ENCODE measurements at regions not wholly inside any gene's neighbourhood (a gene's known extent, or its start where the extent isn't known, plus 50 kb on each side); places are given as distances from the start of the nearest gene placed in this dataset.

DNA sequence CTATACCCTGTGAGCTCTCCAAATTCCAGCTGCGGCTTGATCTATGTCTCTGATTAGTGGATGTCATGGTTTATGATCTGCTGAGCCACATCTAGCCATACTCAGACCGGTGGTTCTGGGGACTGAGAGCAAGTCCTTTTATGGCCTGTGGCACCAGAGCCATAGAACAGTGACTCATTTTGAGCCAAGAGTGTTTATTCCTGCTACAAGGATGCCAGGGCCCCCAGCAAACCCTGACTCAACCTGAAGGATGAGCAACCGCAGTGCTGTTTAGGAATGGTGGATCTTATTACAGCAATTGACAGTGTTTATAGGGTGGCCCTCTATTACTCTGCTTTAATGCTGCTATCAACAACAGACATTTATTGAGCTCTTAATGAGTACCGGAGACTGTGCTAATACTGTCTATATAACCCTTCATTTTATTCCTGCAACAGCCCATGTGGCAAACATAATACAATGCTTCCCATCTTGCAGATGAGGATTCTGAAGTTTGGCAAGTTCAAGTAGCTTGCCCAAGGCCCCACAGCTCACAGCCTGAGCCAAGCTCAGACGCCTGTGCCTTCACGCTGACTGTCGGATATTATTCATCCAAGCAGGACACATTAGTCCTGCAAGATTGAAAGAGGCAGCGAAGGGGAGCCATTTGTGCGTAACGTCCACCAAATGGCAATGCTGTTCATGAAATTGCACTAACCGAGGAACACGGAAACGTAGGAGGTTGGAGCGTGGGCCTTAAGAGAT, 273.6 kb upstream of the PWP1 start:
- FAIRE-seq = no peak

DNA sequence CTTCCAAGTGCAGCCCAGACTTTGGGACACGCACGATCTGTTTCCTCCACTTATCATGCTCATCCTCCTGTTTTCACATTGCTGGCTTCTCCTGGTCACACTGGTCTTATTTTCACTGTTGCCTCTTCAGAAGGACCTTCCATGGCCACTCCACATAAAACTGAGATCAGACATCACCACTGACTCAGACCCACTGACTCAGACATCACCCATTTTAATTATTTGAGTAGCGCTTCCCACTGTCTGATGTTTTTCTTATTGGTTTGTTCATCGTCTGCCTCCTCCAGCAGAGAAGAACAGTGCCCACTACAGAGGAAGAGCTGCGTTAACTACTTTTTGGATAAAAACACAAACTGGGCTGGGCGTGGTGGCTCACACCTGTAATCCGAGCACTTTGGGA, 270.5 kb upstream of the PWP1 start:
- no peak for FAIRE-seq

DNA sequence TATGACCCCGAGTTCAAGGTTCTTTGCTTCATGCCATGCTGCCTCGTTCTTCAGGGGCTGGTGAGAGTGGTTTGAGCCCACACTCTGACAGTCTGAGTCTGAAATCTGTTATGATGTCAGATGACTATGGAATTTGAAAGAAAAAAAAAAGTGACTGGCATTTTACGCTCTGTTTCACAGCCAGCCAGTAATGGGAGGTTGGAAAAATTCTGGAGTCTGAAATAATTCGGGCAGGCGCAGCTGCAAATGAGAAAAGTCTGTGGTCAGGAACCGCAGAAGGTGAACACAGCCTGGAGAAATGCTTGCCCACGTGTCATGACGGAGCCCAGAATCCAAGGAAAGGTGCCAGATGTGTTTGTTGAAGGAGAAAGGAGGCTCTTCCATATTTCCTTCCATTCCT, 269.8 kb upstream of the PWP1 start:
- FAIRE-seq = no peak

- no peak for FAIRE-seq
These were observed 268.6 kb upstream of the PWP1 start for GRCh38 chr12:107417004-107417403.

DNA sequence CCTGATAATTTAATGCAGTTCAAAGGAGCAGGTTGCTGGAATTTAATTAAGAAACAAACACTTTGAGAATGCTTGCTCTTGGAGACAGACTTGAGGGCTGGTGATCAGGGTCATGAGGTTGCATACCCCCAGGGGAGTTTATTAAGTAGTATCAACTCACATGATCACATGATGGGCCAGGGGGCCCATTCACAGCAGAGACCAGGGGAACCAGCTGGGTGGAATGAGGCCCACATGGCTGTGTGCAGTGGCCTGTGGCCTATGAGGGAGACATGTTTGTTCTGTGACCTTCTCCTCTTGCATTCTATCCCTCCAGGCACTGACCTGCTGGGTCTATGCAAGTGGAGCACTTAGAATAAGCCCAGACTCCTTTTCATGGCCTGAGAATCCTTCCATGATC, 266.6 kb upstream of the PWP1 start:
- no peak for FAIRE-seq

GRCh38 chr12:107423531-107423930, 262.1 kb upstream of the PWP1 start:
- FAIRE-seq = no peak

DNA sequence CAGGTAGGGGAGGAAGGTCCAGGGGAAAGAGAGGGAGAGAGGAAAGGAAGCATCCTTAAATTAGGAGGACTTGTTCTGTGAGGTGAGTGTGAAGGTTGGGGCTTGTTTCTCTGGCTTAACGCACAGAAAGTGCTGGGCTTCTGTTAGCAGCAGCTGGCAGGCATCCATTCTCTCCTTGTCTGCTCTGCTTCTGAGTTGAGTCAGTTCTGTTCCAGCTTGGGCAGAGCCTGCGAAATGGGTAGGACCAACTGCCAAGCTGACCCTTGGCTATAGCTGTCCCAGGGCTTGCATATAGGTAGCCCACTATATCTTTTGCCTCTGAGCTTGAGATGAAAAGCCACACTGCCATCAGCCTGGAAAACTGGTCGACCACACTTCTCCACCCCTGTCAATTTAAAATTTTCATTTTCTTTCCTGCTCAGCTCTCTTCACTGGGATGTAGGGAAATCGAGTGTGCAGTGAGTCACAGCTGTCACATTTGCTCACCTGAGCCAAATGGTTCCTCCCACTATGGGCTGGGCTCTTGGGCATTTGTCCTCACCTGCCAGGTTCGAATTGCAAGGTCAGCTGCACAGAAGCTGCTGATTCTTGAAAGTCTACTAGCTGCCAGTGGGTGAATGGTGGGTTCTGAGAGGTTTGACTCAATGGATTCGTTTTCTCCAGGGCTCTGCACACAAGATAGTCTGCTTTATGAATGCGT, 256.4 kb upstream of the PWP1 start:
- FAIRE-seq = no peak

GRCh38 chr12:107431942-107432341, 253.7 kb upstream of the PWP1 start:
- no peak for FAIRE-seq

DNA sequence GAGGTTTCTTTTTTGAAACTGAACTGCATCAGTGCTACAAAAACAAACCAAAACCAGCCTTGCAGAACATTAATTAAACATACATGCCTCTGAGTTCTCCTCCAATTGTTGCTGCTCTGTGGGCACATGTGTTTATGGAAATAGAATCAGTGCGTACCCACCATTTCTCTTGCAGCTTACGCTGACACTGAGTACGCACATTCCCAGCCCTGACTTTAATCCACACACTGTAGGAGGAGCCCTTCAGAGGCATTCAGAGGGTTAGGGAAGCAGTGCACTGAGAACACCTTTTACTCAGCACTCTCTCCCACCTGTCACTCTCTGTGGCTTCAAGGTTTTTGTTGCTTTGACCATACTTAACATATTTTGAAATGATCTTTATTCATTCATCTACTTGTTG, 250.5 kb upstream of the PWP1 start:
- FAIRE-seq = no peak

- no peak for FAIRE-seq
These were observed 250.1 kb upstream of the PWP1 start for GRCh38 chr12:107435520-107435919.

DNA sequence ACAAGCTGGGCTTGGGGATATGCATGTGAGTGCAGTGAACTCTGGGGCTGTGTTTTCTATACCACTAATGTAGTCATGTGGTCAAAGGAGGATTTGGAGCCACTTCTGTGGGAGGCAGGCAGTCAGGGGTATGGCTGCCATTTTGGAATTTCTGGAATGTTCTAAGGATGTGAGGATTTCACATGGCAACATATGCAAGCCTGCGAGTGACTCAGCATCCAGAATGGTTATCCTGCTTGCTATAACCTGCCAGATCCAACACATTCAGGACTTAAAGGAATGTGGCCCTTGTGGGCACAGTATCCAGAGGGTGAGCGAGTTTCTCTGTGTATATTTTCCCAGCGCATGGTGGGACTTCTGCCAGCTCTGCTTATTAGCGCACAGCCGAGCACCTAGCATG, 249.2 kb upstream of the PWP1 start:
- no peak for FAIRE-seq

DNA sequence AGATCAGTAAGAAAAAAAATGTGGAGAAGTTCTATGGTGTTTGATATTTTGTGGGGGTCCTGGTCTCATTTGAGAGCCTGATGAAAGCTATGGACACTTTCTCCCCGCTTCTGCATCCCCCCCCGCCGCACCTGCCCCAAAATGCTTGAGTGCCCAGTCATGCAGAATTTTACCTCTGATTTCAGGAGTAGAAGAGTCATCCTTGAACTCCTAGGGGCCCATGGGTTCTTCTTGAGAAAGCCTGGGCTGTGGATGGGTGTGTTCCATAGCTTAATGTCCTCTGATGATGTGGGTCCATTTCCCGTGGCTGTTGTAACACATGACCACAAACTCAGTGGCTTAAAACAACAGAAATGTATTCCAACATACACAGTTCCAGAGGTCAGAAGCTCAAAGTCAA, 248.8 kb upstream of the PWP1 start:
- no peak for FAIRE-seq

DNA sequence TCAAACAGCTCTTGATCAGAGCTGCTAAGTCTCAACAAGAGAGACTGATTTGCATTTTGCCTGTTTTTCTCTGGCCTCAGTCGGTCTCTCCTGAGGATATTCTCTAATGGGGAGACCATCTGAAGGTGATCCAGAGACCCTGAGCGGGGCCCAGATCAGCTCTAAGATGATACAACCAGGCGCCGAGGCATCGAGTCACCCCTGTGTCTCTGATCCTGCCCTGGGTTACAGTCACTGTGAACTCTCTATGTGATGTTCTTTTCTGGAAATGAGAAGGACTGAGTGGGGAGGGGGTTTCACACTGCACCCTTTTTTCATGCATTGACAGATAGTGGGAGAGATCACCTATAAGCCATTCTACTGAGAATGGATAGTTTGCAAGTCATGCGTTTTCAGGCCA, 247.6 kb upstream of the PWP1 start:
- no peak for FAIRE-seq

DNA sequence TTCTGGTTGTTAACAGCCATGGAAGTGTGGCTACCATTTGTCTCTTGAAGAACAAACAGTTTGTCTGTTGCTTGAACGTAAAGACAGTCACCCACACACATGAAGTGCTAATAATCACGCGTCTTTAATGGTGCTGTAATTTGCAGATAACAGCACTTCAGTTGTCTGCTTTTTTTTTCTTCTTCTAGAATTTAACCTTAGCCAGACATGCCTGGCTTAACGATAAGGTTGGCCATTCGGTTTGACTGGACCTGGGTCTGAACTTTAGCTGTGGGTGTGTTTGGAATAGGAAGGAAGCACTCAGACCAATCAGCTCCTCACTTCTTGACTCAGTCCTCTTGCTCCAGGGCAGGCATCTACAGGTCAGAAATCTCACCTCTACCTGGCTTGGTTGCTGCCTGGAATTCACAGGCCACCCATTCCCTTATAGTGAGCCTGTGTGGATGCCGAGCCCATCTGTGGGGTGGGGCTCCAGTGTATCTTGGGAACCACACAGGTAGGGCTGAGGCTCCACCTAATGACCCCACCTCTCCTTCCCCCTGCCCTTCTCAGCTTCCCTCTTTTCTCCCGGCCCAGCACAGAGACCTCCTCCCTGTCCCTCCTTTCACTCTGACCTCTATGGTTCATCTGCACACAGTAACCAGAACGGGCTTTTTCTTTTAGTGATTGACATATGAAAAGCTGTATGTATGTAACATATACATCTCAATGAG, 246.4 kb upstream of the PWP1 start:
- FAIRE-seq = no peak

DNA sequence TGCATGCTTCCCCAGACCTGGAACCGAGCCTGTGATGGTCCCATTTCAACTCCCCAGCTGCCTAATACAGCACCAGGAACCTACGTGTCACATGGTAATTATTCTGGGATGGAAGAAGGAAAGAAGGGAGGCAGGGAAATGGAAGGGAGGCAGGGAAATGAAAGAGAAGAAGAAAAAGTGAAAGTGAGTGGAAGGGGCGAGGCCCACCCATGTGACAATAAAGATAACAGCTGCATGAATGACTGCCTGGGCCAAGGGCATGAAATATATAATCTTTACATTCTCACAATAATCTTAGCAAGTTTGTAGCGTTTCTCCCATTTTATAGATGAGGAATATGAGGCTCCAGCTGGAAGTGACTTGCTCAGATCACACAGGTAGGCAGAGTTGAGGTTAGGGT, 245.0 kb upstream of the PWP1 start:
- no peak for FAIRE-seq

- no peak for FAIRE-seq
These were observed 243.8 kb upstream of the PWP1 start for GRCh38 chr12:107441665-107442300.

DNA sequence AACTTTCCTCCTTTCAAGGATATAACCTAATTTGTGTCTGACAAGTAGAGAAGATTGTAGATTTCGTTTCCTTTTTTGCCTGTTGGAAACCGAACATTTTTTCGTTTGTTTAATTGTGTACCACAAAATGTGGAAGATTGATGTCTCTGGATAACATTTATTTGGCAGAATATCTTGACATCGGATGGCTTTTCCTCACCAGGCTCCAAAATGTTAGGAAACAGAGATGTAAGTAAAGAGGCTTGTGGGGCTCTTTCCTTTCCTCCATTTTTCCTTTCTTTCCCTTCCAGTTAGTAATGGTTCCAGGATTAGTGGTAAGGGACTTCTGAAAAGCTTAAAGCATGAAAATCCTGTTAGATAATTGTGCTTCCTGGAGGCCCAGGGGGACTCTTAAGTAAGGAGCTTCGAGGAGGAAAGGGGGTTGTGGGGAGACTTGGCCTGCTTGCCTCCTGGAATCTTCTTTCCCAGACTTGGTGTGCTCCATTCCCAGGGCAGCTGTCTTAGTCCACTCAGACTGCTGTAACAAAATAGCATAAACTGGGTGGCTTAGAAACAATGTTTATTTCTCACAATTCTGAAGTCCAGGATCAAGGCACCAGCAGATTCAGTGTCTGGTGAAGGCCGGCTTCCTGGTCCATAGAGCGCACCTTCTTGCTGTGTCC, 243.1 kb upstream of the PWP1 start:
- FAIRE-seq = no peak

DNA sequence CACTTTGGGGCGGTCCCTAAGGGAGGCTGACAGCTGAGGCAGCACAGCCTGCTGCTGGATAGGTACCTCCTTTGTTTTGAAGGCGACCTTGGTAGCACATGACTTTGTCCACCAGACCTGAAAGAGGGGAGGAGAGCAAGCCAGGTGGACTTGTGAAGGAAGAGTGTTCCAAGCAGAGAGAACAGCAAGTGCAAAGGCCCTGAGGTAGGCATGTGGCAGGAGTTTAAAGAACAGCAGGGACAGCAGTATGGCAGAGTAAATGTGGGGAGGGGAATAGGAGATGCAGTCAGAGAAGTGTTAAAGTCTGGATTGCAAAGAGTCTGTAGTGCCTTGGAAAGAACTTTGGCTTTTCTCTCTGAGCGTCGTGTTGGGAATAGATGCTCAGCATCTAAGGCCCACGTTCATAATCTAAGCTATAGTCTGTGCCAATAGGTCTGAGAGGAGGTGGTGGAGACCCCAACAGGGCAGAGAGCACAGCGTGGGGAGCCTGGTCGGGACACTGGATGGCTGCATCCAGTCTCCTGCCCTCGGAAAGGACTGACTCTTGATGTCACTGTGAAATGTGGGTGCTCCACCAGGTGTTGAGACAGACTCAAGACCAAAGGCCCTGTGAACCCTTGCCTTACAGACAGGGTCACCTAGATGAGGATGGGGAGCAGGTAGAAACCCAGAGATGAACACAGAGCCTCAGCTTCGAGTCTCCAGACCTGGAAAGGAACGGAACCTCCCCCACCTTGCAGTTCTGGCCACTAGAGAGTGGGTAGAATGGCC, 242.1 kb upstream of the PWP1 start:
- no peak for FAIRE-seq

DNA sequence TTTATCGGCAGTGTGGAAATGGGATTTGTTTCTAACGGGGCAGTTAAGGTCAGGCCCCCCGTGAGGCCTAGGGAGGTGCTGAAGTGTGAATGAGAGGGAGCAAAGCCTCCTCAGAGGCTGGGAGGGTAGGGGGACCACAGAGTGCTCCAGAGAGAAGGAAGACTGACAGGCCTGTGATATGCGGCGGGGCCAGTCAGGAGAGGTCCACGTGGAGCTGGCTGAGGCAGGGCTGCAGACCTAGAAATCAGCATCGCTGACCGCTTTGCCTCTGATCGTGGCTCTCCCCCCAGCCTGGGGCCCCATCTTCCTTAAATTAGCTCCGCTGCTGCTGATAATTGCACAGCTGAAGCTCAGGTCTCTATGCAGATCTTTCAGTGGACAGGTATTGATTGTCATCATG, 240.8 kb upstream of the PWP1 start:
- FAIRE-seq = no peak

DNA sequence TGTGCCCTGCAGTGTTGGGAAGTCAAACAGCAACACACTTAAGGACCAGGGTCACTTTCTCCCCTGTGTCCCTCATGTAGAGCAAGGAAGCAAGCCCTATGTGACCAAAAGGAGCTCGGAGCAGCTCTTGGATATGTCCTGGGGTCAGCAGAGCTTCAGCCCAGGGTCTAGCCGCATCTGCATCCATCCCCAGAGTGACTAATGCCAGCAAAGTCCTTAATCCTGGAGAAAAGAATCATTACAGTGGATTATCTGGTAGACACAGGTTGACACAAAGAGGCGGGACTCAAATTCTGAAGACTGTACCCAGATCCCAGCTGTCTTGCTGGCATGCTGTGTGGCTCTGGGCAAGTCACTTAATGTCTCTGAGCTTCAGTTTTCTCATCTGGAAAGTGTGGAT, 239.1 kb upstream of the PWP1 start:
- no peak for FAIRE-seq

- FAIRE-seq = no peak
These were observed 238.3 kb upstream of the PWP1 start for GRCh38 chr12:107447336-107447735.

DNA sequence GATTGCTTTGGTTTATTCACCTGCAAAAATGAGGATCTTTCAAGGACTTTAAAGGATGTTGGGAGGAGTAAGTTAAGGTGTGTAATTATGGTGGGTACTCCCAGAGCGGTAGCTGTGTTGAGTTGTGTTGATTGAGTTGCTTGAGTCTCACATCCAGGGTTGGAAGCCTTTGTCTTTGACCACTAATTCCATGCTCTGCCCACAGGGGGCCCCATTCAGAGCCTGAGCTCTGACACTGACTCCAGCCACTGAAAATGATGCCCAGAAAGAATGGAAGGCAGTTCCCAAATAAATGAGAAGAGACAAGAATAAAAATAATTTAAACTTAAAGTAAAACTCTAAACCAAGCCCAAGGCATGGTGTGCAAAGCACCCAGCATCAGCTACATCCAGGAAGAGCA, 237.4 kb upstream of the PWP1 start:
- FAIRE-seq = no peak
